Vagina (tissue), 2 donors: ENCODE measurements at regions not wholly inside any gene's neighbourhood (a gene's known extent, or its start where the extent isn't known, plus 50 kb on each side); places are given as distances from the start of the nearest gene placed in this dataset.

Experiments
- DNase-seq, 2 donors: peaks; one replicate each; pipeline ENCODE4 v3.0.0-alpha.2; 2017; ENCODE audit errors: extremely low spot score in 2 of 2
- H3K27ac ChIP-seq: fragments of 200-600 bp; sonication (generic); one replicate; pipeline ENCODE4 v1.5.1; 2019
- H3K27me3 ChIP-seq: fragments of 200-600 bp; sonication (generic); one replicate; pipeline ENCODE4 v1.5.1; 2019
- H3K36me3 ChIP-seq, 2 donors: fragments of 200-600 bp; sonication (generic); one replicate each; pipeline ENCODE4 v1.5.1; 2017 to 2019
- H3K4me1 ChIP-seq: fragments of 200-600 bp; sonication (generic); one replicate; pipeline ENCODE4 v1.5.1; 2019
- H3K4me3 ChIP-seq, 2 donors: fragments of 200-600 bp; sonication (generic); 1 replicate in 1 of 2; 2 replicates in 1 of 2; pipeline ENCODE4 v1.5.1; 2016 to 2019
- H3K9me3 ChIP-seq: fragments of 200-600 bp; sonication (generic); one replicate; pipeline ENCODE4 v1.5.1; 2019
- CTCF ChIP-seq, 3 experiments: fragments of 450-650 bp in 2 of 3; fragments of 200-600 bp in 1 of 3; sonication (generic) in 1 of 3; IDR thresholded peaks; one replicate each; pipeline ENCODE4 v1.5.1; 2017 to 2019; ENCODE audit warnings: antibody characterized with exemption in 3 of 3, mild to moderate bottlenecking in 2 of 3, moderate library complexity in 2 of 3
- POLR2A ChIP-seq, 2 donors: fragments of 450-650 bp; IDR thresholded peaks; one replicate each; pipeline ENCODE4 v1.6.1; 2017; ENCODE audit warnings: antibody characterized with exemption in 2 of 2, mild to moderate bottlenecking in 2 of 2, moderate library complexity in 2 of 2
- POLR2AphosphoS5 ChIP-seq, 2 donors: sonication (generic); formaldehyde crosslinking; IDR thresholded peaks; one replicate each; pipeline ENCODE4 v1.9.0; 2017; ENCODE audit warnings: antibody characterized with exemption in 2 of 2, mild to moderate bottlenecking in 2 of 2, low read depth in 1 of 2; ENCODE audit not compliant: insufficient read depth in 1 of 2
- intact Hi-C: fragments of 100-400 bp; cut with DNase I; formaldehyde crosslinking; loops from one replicate; pipeline ENCODE4 v1.15.1; 2023

DNA sequence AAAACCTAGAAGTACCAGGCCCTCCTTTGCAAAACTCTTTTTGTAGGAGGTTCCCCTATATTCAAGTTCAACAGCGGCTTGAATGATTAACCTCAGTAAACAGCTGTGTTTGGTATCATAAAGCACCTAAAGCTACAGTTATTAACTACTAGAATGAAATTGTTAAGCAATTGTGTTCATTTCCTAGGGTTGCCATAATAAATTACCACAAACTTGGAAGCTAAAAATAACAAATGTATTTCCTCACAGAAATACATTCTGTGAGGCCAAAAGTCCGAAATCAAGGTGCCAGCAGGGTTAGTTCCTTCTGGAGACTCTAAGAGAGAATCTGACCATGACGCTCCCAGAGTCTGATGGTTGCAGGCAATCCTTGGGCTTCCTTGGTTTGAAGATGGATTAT is 202.1 kb upstream of the ACVR2A start:
- no peaks in the 10 kb centered on the region for H3K36me3 ChIP-seq
- no peak overlapping the region for H3K4me3 ChIP-seq
- no peak for DNase-seq
- H3K9me3 ChIP-seq, result no peaks in the 10 kb centered on the region
- no peak for TF ChIP-seq POLR2A (IDR thresholded peaks at IDR 0.05)
- TF ChIP-seq CTCF (IDR thresholded peaks at IDR 0.05), result no peak
- TF ChIP-seq POLR2AphosphoS5 (IDR thresholded peaks at IDR 0.05; ENCODE audit: insufficient read depth in 1 of 2, low read depth in 1 of 2), result no peak
- no peak overlapping the region for H3K27ac ChIP-seq
- no peaks in the 10 kb centered on the region for H3K27me3 ChIP-seq
- intact Hi-C loops, result no loop called here
- H3K4me1 ChIP-seq, result no peaks in the 10 kb centered on the region

DNA sequence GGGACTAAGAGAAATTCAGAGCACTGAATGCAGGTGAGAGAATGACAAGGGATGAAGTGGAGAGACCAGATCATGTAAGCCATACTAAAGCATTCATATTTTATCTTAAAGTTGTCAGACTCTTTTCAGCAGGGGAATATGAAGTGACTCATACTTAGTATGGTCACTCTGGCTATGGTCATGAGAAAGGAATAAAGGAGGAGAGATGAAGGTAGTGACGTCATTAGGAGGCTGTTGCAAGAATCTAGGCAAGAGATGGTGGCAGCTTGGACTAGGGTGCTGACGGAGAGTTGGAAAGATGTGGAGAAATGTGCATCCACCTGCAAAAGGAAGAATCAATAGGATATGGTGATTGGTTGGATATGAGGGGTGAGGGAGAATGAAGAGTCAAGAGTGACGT is 203.2 kb upstream of the ACVR2A start:
- H3K27me3 ChIP-seq, result no peaks in the 10 kb centered on the region
- DNase-seq, result no peak
- H3K36me3 ChIP-seq, result no peaks in the 10 kb centered on the region
- no peak overlapping the region for H3K27ac ChIP-seq
- H3K4me3 ChIP-seq, result no peak overlapping the region
- TF ChIP-seq CTCF (IDR thresholded peaks at IDR 0.05) (no peak), POLR2A (IDR thresholded peaks at IDR 0.05) (no peak), POLR2AphosphoS5 (IDR thresholded peaks at IDR 0.05; ENCODE audit: insufficient read depth in 1 of 2, low read depth in 1 of 2) (no peak)
- H3K4me1 ChIP-seq, result peaks cover 4% of the 10 kb centered on the region
- intact Hi-C loops, result no loop called here
- no peaks in the 10 kb centered on the region for H3K9me3 ChIP-seq

DNA sequence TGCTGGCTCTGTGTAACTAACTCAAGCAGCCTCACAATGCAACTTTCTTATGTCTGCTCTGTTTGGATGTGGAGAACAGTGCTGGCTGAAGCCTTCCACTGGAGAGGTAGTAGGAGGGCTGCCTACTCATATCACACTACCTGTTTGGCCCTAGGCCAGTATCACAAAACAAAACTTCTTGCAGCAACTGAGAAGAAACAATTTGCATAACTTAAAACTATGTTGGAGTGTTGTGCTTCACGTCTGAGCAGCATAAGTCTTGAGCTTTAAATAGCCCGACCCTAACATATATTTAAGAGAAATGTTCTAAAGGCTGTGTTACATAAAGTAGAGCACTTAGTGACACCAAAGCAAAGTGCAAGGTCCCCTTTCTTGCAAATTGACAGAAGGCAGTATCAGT is 204.9 kb upstream of the ACVR2A start:
- no peaks in the 10 kb centered on the region for H3K9me3 ChIP-seq
- H3K4me3 ChIP-seq, result no peak overlapping the region
- no peaks in the 10 kb centered on the region for H3K27me3 ChIP-seq
- TF ChIP-seq CTCF (IDR thresholded peaks at IDR 0.05), result no peak
- TF ChIP-seq POLR2A (IDR thresholded peaks at IDR 0.05), result no peak
- TF ChIP-seq POLR2AphosphoS5 (IDR thresholded peaks at IDR 0.05; ENCODE audit: insufficient read depth in 1 of 2, low read depth in 1 of 2), result no peak
- intact Hi-C loops, result no loop called here
- H3K36me3 ChIP-seq, result no peaks in the 10 kb centered on the region
- H3K4me1 ChIP-seq, result peaks cover 4% of the 10 kb centered on the region
- no peak overlapping the region for H3K27ac ChIP-seq
- DNase-seq, result no peak

DNA sequence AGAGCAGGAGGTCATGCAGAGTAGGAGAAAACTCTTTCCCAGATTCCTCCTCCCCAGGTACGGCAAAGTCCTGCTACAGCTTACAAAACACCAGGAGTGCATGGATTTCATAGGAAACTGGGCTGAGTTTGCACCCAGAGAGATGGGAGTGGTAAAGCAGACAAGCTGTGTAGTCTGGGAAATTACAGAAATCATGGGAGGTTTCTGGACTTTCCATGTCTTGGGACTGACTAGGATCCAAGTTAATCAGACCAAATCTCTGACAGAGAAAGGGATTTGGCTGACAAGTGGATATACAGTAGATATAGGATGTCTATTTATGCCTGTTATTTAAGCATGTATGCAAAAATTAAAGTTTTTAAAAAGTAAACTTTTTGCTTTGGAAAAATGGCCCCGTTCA is 205.4 kb upstream of the ACVR2A start:
- no peak for DNase-seq
- TF ChIP-seq POLR2AphosphoS5 (IDR thresholded peaks at IDR 0.05; ENCODE audit: insufficient read depth in 1 of 2, low read depth in 1 of 2) (no peak), CTCF (IDR thresholded peaks at IDR 0.05) (no peak), POLR2A (IDR thresholded peaks at IDR 0.05) (no peak)
- intact Hi-C loops, result no loop called here

DNA sequence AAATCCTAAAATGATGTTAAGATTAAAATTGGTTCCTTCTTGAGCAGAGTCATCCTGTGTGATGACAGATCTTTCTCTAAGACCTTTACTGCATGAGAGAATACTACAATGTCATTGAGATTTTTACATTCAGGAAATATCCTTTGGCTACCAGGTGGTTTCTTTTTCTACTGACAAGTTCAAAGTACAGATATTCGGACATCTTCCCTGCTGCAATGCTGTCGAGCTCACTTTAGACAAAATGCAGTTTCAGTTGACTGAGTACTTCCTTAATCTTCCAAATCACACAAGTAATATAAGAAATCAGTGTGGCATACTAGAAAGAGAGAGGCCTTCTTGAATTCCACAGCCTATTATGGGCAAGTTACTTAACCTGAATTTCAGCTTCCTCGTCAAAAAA is 207.9 kb upstream of the ACVR2A start:
- intact Hi-C loops, result no loop called here
- H3K27me3 ChIP-seq, result no peaks in the 10 kb centered on the region
- no peak overlapping the region for H3K4me3 ChIP-seq
- H3K27ac ChIP-seq, result no peak overlapping the region
- no peaks in the 10 kb centered on the region for H3K36me3 ChIP-seq
- TF ChIP-seq POLR2AphosphoS5 (IDR thresholded peaks at IDR 0.05; ENCODE audit: insufficient read depth in 1 of 2, low read depth in 1 of 2), result no peak
- no peak for TF ChIP-seq POLR2A (IDR thresholded peaks at IDR 0.05)
- TF ChIP-seq CTCF (IDR thresholded peaks at IDR 0.05), result no peak
- no peaks in the 10 kb centered on the region for H3K9me3 ChIP-seq
- DNase-seq, result no peak
- peaks cover 4% of the 10 kb centered on the region for H3K4me1 ChIP-seq

More for the DNA sequence above, 205.4 kb upstream of the ACVR2A start:
- no peaks in the 10 kb centered on the region for H3K36me3 ChIP-seq
- H3K27me3 ChIP-seq, result no peaks in the 10 kb centered on the region
- no peak overlapping the region for H3K27ac ChIP-seq
- no peaks in the 10 kb centered on the region for H3K9me3 ChIP-seq
- H3K4me1 ChIP-seq, result peaks cover 4% of the 10 kb centered on the region
- no peak overlapping the region for H3K4me3 ChIP-seq
